Hematopoietic multipotent progenitor cell (in vitro differentiated cells): ENCODE measurements at regions not wholly inside any gene's neighbourhood (a gene's known extent, or its start where the extent isn't known, plus 50 kb on each side); places are given as distances from the start of the nearest gene placed in this dataset.

Experiments
- DNase-seq, 3 donors: peaks; one replicate each; pipeline ENCODE4 v3.0.0-alpha.2; 2011 to 2015; ENCODE audit warnings: low read depth in 2 of 3, low spot score in 2 of 3

GRCh38 chr1:168631671-168632400, 55.4 kb downstream of the XCL1 start:
- DNase-seq = no peak

DNA sequence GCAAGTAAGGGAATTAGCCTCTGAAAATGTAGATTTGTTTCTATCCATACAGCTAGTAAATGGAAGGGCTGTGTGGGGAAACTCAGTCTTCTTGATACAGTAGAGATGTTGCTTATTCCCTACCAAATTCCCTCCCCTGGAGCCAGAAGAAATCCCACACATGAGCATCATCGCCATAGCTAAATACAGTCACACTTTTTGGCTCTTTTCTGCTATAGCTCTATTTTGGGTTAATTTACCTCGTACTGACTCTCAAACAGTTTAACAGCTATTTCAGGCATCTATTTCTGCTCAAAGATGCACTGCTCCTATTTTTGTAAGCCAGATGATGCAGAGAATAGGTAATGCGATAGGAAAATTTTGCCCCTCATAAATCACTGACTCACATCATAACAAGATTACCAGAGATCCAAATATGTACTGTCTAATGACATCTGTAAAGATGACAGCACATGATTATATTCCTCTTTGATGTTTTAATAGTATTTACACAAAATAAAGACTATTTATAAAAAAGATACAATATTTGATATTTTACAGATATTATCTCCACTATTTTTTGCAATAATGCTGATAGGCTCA, 58.6 kb downstream of the XCL1 start:
- DNase-seq = no peak

DNA sequence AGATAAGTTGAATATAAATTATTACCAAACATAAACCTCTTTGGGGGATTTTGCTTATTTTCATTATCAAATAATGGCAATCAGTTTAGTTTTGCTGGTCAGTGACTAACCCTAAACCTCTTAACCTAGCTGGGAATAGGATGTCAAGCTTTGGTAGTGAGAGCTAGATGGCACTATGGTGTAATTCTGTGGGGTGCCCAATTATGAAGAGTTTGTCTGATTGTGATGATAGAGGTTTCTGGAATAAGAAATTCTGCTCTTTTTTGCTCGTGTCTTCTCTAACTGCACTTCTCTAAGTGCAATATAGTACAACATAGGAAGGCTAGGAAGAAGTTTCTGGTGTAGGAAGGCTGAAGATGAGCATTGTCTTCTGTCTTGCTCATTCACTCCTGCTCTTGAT, 59.8 kb downstream of the XCL1 start:
- peak in 1 of 3 donors; percentile 28 for DNase-seq

DNA sequence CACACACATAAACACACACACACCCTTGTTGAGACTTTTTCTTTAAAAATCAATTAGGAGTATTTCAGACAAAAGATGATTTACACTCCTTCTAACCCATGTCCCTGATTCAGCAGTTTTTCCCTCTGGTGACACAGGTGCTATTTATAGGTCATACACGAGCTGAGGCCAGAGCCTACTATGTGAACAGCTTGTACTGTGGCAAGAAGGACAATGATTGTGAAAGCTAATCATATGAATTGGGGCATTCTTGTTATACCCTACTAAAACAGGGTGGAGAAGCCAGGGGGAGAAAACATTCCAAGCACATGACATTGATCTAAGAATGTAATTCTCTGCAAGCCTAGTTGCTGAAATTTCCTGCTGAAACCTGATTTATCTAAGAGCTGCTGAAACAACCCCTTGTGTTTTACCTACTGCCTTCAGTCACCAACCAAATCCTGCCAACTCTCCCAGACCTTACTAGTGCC, 60.3 kb downstream of the XCL1 start:
- peak in 1 of 3 donors; percentile 31 for DNase-seq

GRCh38 chr1:168637350-168637991, 61.1 kb downstream of the XCL1 start:
- DNase-seq = peak in 1 of 3 donors; percentile 44

DNA sequence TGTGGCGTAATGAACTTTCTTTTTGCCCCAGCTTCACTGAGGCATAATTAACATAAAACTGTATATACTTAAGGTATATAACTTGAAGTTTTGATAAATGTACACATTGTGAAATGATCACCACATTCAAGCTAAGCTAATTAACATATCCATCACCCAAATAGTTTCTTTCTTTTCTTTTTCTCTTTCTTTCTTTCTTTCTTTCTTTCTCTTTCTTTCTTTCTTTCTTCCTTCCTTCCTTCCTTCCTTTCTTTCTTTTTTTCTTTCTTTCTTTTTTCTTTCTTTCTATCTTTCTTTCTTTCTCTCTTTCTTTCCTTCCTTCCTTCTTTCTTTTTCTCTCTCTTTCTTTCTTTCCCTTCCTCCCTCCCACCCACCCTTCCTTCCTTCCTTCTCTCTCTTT, 62.5 kb downstream of the XCL1 start:
- no peak for DNase-seq

DNA sequence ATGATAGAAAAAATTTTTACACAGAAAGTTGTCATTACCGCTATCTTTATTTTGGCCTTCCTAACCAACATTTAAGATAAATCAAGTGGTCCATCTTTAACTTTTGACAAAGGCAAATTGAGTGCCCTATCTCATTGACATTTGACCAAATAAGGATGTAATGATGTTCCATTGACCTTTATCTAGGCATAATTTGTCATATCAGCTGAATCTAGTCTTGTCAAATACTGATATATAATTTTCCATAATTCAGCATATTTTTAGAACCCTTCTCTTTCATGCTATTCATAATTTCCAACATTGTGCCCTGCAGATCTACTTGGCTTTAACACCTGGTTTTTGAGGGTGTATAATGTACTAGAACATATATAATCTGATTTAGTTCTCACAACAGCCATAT, 63.8 kb downstream of the XCL1 start:
- no peak for DNase-seq

- no peak for DNase-seq
Measured at GRCh38 chr1:168640836-168641235, 64.4 kb downstream of the XCL1 start.

GRCh38 chr1:168643152-168643551, 66.7 kb downstream of the XCL1 start:
- DNase-seq = no peak
